HG03159 (cell line): ENCODE measurements at regions not wholly inside any gene's neighbourhood (a gene's known extent, or its start where the extent isn't known, plus 50 kb on each side); places are given as distances from the start of the nearest gene placed in this dataset.
A peak's percentile ranks its signal among the peaks of the same experiment; 100 is the strongest.
"Not testable (repeated sequence)": the region's sequence is repeated elsewhere in the genome, so short reads cannot be mapped to it uniquely, and the experiment has no call there.

Source experiments
- ATAC-seq: cut with Tn5 transposase; IDR thresholded peaks from one replicate; pipeline ENCODE4 v1.9.1; 2021; ENCODE audit warnings: mild to moderate bottlenecking, moderate library complexity; ENCODE audit not compliant: unreplicated experiment

DNA sequence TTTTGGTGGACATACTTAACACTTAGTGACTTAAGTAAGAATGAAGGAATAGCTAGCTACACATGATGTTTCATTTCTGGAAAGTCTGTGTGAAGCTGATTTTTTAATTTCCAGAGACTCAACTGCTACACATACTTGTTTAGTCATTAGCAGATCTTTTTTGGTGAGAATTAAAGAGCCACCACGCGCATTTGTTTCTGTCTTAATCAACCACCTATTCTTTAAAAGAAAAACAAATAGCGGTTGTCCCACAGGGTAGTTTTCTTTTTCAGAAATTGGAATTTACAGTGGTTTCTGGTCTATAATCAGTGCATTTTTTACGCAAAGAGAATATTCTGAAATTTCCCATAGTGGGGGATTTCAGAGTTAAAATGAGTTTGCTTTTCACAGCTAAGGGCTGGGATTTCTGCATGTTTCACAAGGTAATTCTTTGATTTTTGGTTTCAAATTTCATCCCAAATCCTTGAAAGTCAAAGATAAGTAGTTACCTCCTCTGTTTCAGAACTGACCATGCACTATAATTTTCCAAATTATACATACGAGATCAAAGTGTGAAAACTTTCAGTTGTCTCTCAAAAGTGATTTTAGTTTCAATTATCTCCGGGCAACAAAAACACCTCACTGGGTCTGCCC, 631.0 kb upstream of the GRM7 start:
- ATAC-seq = peak; percentile 32

DNA sequence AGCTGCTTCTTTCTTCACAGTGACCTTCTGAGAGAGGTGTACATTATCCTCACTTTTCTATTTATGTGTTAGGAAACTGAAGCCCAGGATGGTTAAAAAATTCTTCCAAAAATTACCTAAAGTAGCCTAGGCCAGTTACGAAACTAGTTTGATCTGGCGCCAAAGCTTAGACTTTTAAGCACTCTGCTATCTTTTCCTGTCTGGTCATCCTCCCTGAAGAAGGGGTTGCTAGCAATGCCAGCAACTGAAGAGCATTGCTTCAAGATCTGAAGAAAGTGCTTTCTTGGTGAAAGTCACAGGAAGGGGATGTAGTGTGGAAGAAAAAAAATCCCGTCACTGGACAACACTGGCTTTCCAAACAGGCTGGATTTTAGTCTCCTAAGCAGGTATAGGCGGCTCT, 618.8 kb upstream of the GRM7 start:
- ATAC-seq = no peak

DNA sequence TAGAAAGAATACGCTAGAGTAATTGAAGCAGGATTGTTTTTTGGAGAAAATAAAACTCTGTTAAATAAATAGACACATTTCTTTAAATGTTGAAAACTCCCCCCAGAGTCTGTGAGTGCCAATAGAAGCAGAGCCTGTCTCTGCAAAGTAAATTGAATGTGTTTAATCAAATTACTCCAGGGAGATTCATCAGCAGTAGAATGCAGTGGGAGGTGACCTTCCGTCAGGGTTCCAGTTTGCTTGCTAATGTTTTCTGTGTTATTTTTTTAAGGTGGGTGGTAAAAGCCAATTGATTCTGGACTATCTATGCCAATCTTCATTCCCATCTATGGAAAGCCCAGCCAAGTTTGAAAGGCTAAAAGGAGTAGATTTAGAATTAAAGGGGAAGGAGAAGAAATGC, 612.4 kb upstream of the GRM7 start:
- ATAC-seq = no peak

DNA sequence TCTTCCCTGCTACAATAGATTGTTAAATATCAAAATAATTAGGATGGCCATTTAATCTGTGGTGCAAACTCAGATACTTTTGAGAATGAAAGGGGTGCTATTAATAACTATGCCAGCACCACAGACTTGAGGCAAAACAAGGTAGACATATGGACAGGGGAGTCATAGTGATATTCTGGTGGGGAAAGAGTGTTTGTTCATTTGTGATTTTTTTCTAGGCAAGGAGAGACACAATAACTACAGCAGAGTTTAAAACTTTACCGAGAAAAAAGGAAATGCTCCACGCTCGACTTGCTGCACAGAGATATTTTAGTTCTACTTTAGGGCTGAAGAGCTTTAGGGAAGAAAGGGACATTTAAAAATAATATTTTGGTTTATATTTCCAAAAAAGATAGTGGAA, 611.2 kb upstream of the GRM7 start:
- ATAC-seq = peak; percentile 67

DNA sequence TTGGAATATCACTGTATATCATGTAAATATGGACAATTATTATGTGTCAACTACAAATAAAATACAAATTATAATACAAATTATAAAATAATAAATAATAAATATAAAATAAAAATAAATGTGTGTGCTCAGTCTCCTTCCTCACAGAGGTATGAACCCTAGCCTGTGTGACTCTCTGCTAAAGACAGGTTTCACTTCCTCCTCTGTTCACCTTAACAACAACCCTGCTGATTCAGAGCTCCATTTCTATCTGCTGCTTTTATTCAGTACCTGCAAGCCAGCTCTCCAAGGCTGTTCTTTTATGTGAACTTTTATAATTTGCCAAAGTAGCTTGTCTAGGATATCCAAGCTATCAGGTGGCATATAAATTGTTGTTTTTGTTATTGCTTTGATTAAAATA, 610.7 kb upstream of the GRM7 start:
- peak; percentile 100 for ATAC-seq

DNA sequence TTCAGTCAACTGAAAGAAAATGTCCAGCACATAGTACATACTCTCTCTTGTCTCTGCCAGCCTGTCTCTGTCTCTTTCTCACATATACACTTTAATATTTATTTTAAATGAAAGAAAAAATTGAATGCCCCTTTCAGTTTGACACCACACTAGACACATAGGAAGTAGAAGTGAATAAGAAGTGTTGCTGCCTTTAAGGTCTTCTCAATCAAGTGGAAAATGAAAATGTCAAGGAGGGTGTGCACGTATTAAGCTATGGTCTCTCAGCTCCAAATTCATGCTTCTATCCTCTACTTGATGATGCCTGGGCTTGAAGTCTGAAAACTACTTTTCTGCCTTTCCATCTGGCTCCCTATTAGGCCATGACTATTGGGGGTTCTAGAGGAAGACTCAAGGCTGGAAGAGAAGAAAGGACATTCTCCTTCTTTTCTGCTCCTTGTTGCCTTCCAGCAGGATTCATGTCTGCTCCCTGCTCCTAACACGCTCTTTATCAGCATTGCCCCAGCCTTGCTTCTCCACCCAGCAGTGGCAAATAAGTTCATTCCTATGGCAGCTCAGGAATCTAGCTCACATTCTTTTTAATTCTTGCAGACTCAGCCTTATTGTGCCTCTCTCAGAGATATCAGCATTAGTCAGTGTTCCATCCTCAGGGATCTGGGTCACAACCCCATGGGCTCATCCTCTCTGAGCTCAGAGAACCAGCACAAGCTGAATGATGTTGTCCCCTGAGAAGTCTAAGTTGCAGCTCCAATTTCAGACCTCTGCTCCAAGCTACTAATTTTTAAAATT, 609.1 kb upstream of the GRM7 start:
- no peak for ATAC-seq

DNA sequence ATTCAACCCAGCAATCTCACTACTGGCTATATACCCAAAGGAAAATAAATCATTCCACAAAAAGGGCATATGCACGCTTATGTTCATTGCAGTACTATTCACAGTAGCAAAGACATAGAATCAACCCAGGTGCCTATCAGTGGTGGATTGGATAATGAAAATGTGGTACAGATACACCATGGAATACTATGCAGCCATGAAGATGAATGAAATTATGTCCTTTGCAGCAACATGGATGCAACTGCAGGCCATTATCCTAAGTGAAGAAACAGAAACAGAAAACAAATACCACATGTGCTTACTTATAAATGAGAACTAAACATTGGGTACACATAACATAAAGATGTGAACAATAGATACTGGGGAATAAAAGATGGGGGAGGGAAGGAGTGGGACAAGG, 606.4 kb upstream of the GRM7 start:
- no peak for ATAC-seq

DNA sequence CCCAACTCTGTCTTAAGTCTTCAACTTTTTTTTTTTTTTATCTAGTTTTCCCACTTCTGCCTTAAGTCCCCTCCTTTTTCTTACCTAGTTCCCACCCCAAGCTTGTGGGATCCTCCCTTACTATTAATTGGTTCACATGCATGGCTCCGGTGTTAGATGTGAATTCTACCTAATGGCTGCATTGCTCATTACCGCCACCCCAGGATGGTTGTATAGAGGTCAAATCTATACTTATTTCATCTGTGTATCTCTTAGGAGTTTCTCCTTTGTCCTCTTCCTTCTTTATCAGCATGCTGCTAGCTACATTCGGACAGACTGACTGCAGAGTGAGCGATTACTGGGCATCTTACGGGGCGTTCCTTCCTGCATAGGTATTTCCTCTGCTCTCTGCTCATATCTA, 605.7 kb upstream of the GRM7 start:
- no peak for ATAC-seq

DNA sequence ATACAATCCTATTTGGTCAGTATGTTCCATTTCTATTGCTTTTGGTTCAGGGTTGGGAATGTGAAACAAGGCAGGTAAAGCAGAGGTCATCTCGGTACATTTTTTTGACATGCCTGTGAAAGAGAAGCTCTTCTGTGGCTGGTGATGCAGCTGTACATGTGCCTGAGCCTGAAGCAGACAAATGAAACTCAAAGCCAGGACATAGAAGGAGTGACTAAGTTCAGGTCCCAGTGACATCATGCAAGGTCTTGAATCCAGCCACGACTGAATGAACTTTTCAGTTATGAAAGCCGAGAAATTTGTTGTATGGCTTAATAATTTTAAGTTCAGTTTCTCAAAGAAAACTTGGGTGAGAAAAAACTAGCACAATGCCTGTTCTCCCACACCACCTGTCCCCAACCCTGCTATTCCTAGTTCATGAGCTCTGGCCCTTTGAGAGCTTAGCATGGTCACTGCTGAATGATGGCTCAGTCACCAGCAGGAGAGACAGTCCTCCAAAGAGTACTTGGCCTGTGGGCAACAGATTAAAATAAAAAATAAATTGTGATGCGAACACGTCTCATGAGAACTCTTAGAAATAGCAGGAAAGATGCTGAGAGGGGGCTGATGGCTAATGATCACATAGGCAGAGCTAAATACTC, 600.2 kb upstream of the GRM7 start:
- peak; percentile 84 for ATAC-seq

DNA sequence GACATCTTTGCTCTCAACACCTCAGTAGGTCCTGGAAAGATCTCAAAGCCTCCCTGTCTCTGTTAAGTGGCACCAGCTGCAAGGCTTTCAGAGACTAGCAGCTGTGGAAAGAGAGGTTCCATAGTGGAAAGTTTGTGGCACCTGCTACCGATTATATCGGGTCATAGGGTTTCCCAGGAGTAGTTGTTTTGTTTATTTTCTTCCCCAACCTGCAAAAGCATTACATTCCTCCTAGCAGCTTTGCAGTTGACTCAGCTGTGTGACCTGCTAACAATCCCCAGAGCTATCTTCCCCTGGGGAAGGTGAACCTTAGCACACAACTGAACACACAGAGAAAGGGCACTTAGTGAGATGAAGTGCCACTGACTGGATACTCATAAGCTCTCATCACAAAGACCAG, 598.9 kb upstream of the GRM7 start:
- ATAC-seq = no peak

DNA sequence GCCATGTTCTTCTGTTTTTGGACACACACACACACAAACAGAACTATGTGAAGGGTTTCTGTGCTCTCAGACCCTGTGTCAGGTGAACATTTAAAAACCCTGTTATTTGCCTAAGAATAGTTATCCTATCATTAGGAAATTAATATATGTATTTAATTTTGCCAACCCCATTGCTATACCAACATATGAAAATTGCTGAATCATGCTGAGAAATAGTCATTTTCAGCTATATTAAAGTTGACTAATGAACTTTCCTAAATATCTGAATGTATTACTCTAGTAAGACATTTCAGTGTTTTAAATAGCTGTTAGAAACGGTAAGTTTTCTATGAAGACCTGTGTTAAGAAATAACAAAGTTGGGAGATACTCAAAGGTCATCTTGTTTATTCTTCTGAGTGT, 596.9 kb upstream of the GRM7 start:
- no peak for ATAC-seq

DNA sequence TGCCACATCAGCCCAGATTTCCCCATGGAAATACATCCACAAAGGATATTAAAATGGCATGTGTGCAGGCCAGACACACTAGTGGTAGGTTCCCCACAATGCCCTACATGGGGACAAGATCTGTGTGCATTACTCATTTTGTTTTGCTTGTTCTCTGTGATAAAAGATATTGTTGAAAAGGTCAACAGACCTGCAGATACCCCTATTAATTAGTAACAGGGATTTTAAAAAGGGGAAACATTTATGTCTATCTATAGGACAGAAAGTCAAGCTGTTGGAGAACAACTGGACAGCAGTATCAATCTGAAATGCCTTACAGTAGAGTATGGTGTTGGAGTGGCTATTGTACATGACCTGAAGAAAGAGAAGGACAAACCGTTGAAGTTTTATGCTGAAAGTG, 596.0 kb upstream of the GRM7 start:
- peak; percentile 67 for ATAC-seq

DNA sequence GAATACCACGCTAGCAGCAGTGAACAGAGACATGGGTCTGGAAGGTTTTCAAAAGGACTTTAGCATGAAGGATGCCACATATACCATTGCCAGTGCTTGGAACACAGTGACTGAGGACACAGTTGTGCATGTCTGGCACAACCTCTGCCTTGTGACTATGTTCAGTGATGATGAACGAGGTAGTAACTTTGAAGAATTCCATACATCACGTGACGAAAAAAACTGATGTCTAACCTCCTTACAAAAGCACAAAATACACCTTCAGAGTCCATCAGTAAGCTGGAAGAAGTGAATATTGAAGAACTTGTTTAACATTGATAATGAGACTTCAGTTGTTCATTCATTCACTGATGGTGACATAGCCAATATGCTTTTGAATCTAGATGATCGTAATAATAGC, 594.8 kb upstream of the GRM7 start:
- ATAC-seq = no peak

DNA sequence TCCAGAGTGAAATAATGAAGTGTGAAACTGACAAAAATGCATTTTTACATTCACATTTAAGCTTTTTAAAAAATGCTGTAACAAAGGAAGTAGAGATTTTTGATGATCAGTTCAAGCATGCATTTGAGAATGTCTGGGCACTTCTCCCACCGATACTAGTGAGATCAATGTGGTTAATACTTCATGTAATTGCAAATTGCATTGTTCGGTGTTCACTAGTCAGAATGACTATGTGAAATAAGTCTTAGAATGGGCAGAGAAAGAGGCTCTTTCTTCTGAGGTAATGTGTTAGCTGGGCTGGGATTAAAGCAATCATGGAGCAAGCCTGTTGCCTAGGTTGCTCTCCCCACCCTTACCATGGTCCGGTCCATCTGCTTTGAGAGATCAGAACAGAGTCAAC, 587.0 kb upstream of the GRM7 start:
- ATAC-seq = no peak

DNA sequence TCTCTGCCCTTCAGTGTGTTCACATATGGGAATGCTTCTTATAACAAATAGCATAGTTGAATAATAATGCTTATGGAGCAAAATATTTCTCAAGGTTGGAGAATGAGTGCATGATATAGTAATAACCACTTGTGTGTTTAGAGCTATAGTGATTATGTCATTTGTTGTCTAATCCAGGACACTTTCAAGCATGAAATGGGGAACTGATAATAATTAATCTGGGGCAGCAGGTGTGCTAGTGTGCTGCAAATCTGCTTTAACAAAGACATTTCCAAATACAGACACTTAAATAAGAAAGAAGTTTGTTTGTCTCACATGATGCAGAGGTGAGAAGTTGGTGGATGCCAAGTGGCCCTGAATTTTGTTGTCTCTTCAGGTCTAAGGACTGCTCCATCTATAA, 579.3 kb upstream of the GRM7 start:
- ATAC-seq = peak; percentile 77

DNA sequence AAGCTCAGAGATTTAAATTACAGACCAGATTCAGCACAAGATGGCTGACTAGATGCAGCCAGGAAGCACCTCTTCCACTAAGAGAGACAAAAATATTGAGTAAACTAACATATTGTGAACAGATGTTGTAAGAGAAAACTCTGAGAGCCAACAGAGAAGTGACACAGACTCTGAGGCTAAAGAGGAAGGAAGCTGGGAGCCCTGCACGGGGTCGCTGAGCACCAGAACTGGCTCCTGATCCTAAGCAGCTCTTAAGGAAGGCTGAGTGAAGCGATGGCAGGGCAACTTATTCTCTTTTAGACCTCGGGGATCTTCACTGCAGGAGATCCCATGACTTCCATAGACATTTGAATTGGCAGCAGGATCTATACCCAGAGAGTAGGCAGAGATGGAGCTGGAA, 578.0 kb upstream of the GRM7 start:
- ATAC-seq = no peak

DNA sequence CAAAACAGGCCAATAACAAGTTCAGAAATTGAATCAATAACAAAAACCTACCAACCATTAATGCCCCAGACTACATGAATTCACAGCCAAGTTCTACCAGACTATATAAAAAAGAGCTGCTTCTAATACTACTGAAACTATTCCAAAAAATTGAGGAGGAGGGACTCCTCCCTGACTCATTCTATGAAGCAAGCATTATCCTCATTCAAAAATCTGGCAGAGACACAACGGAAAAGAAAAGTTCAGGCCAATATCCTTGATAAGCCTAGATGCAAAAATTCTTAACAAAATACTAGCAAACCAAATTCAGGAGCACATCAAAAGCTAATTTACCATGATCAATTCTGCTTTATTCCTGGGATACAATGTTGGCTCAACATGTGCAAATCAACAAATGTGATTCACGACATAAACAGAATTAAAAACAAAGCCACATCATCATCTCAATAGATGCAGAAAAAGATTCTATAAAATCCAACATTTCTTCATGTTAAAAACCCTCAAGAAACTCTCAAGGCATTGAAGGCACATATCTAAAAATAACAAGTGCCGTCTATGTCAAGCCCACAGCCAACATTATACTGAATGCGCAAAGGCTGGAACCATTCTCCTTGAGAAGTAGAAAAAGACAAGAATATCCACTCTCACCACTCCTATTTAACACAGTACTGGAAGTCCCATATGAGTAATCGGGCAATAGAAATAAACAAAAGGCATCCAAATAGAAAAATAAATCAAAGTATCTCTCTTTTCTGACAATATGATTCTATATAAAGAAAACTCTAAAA, 573.6 kb upstream of the GRM7 start:
- no peak for ATAC-seq

DNA sequence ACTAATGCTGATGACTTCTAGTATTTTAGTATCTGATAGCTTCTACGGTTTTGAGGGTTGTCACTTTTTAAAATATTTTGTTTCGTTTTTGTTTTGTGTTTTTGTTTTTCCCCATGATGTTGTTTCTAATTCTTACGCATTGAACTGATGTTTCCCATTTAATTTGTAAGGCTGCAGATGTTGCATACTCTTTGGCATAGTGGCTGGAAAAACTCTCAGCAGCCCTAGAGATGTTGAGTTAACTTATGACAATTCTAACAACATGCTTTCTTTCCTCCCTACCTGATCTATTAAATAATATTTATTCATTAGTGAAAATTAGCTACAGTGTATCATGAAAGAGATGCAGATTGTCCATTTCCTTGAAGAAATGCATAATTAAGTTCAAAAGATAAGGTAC, 559.3 kb upstream of the GRM7 start:
- ATAC-seq = no peak

DNA sequence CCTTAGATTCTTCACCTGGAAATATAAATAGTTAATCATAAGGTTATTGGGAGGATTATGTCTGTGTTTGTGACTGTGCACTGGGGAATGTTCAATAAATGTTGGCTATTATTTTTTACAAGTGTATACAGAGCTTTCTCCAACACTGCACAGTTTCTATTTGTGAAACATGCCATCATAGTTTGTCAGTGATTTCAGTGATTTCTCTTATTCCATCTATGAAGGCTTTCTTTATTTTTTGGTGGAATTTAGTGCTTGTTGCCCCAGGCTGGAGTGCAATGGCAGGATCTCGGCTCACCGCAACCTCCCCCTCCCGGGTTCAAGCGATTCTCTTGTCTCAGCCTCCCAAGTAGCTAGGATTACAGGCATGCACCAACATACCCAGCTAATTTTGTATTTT, 545.0 kb upstream of the GRM7 start:
- ATAC-seq = no peak

DNA sequence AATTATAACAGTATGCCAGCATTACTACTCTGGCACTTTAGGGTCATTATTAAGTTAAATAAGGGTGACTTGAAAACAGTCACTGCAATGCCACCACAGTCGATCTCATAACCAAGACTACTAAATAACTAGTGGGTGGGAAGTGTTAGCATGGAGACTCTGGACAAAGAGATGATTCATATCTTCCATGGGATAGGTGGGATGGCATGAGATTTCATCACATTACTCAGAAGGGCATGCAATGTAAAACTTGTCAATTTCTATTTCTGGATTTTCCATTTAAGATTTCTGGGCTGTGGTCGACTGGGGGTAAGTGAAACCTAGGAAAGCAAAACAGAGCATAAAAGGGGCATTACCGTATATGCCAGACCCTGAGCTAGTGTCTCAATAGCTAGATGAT, 538.9 kb upstream of the GRM7 start:
- no peak for ATAC-seq

DNA sequence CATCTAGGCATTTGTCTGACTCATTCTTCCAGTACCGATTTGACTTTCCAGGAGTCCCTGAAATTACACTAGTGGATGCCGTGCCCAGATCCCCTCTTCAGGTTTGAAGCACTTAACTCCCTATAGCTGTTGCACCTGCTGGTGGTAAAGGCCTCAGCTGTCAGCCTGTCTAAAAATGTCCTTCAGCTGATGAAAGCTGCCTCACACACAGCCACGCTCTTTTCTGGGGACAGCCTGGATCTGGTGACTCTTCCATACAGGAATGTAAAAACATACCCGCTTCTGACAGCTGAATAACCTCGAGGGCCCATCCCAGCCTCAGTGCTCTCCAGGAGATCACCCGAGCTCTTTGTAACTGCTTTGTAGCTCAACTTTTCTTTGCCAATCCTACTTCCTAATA, 534.1 kb upstream of the GRM7 start:
- ATAC-seq = no peak

DNA sequence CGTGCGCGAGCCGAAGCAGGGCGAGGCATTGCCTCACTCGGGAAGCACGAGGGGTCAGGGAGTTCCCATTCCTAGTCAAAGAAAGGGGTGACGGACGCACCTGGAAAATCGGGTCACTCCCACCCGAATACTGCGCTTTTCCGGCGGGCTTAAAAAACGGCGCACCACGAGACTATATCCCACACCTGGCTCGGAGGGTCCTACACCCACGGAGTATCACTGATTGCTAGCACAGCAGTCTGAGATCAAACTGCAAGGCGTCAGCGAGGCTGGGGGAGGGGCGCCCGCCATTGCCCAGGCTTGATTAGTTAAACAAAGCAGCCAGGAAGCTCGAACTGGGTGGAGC, 520.0 kb upstream of the GRM7 start:
- not testable (repeated sequence) for ATAC-seq
